ENCODE measurements at regions not wholly inside any gene's neighbourhood (a gene's known extent, or its start where the extent isn't known, plus 50 kb on each side); places are given as distances from the start of the nearest gene placed in this dataset.

DNA sequence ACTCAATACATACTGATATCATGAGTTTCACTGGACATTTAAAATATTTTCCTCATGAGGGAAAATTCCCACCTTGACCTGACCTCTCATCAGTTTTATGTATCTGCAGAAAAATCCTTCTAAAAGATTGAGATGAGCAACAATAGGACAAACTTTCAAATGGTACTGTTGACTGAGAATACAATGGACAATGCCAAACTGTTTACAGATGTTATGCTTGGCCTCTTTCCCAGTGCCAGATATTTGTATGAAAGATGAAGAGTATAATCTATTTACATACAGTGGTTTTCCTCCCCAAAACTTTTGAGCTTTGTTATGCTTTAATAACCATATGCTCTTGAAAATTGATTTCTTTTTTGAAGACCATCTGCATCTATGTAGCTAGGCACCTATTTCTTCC lies 245.1 kb upstream of the RSPO3 start (continued):
- TF ChIP-seq TCF3 (IDR thresholded peaks at IDR 0.05; ENCODE audit: borderline replicate concordance, insufficient read depth, low read depth, low read length) (no peak), BHLHE40 (IDR thresholded peaks at IDR 0.05; ENCODE audit: borderline replicate concordance in 1 of 2, low read depth in 2 of 2, low read length in 1 of 2) (no peak), NFYA (IDR thresholded peaks at IDR 0.05; ENCODE audit: borderline replicate concordance, low read depth, low read length) (no peak)
- TF ChIP-seq, protein P1, sequence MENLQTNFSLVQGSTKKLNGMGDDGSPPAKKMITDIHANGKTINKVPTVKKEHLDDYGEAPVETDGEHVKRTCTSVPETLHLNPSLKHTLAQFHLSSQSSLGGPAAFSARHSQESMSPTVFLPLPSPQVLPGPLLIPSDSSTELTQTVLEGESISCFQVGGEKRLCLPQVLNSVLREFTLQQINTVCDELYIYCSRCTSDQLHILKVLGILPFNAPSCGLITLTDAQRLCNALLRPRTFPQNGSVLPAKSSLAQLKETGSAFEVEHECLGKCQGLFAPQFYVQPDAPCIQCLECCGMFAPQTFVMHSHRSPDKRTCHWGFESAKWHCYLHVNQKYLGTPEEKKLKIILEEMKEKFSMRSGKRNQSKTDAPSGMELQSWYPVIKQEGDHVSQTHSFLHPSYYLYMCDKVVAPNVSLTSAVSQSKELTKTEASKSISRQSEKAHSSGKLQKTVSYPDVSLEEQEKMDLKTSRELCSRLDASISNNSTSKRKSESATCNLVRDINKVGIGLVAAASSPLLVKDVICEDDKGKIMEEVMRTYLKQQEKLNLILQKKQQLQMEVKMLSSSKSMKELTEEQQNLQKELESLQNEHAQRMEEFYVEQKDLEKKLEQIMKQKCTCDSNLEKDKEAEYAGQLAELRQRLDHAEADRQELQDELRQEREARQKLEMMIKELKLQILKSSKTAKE (IDR thresholded peaks at IDR 0.05; ENCODE audit: low read depth, poor library complexity, severe bottlenecking): no peak

DNA sequence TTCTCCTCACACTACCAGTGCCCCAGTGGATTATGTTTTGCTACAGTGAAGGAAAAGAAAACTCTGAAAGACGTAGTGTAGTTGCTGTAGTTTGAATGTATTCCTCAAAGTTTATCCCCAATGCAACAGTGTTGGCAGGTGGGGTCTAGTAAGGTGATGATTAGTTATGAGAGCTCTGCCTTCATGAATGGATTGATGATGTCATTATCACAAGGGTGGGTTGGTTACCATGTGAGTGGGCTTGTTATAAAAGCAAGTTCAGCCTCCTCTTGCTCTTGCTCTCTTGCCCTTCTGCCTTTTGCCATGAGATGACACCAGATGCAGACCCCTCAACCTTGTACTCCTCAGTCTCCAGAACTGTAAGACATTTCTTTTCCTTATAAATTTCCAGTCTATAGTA lies 244.7 kb upstream of the RSPO3 start:
- H3K4me2 ChIP-seq (ENCODE audit: control insufficient read depth, insufficient read depth): no peak overlapping the region
- no TSS peak for BruUV-seq (replicated peaks)
- ChIA-PET SMC1A (ENCODE audit: uncharacterized antibody, unreplicated experiment) (no interaction called here), CTCF (interaction anchor here (1.5 kb wide), 1 partner anchor 9 kb away, joined by 5 read pairs; no protein-coding TSS in a partner anchor), RAD21 (ENCODE audit: unreplicated experiment) (no interaction called here), POLR2A (no interaction called here)
- DNase-seq (ENCODE audit: low read depth, low spot score): no peak
- no peak for FAIRE-seq
- no peaks in the 10 kb centered on the region for H4K20me1 ChIP-seq (ENCODE audit: control insufficient read depth, insufficient read depth)
- TF ChIP-seq EZH2 (IDR thresholded peaks at IDR 0.05; ENCODE audit: borderline replicate concordance, control insufficient read depth, low read depth, low read length) (no peak), RFX5 (IDR thresholded peaks at IDR 0.05; ENCODE audit: low read depth, low read length) (no peak), KAT2A (conservative IDR thresholded peaks at IDR 0.05; ENCODE audit: control insufficient read depth, low read depth, low read length) (no peak), TCF3 (IDR thresholded peaks at IDR 0.05; ENCODE audit: borderline replicate concordance, insufficient read depth, low read depth, low read length) (no peak), BRCA1 (IDR thresholded peaks at IDR 0.05; ENCODE audit: low read depth, low read length) (no peak), MYB (IDR thresholded peaks at IDR 0.05; ENCODE audit: borderline replicate concordance, low read depth, low read length) (no peak), BMI1 (IDR thresholded peaks at IDR 0.05; ENCODE audit: borderline replicate concordance) (no peak), WRNIP1 (IDR thresholded peaks at IDR 0.05; ENCODE audit: borderline replicate concordance, low read depth, low read length) (no peak), ETV6 (conservative IDR thresholded peaks at IDR 0.05 in 1 of 2, IDR thresholded peaks at IDR 0.05 in 1 of 2; ENCODE audit: borderline replicate concordance in 1 of 2, low read depth in 1 of 2) (no peak)
- TF ChIP-seq, protein P2, sequence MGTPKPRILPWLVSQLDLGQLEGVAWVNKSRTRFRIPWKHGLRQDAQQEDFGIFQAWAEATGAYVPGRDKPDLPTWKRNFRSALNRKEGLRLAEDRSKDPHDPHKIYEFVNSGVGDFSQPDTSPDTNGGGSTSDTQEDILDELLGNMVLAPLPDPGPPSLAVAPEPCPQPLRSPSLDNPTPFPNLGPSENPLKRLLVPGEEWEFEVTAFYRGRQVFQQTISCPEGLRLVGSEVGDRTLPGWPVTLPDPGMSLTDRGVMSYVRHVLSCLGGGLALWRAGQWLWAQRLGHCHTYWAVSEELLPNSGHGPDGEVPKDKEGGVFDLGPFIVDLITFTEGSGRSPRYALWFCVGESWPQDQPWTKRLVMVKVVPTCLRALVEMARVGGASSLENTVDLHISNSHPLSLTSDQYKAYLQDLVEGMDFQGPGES (IDR thresholded peaks at IDR 0.05): no peak
- TF ChIP-seq, protein P3, sequence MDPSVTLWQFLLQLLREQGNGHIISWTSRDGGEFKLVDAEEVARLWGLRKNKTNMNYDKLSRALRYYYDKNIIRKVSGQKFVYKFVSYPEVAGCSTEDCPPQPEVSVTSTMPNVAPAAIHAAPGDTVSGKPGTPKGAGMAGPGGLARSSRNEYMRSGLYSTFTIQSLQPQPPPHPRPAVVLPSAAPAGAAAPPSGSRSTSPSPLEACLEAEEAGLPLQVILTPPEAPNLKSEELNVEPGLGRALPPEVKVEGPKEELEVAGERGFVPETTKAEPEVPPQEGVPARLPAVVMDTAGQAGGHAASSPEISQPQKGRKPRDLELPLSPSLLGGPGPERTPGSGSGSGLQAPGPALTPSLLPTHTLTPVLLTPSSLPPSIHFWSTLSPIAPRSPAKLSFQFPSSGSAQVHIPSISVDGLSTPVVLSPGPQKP (IDR thresholded peaks at IDR 0.05; ENCODE audit: low read depth, low read length): no peak
- TF ChIP-seq, protein P4, sequence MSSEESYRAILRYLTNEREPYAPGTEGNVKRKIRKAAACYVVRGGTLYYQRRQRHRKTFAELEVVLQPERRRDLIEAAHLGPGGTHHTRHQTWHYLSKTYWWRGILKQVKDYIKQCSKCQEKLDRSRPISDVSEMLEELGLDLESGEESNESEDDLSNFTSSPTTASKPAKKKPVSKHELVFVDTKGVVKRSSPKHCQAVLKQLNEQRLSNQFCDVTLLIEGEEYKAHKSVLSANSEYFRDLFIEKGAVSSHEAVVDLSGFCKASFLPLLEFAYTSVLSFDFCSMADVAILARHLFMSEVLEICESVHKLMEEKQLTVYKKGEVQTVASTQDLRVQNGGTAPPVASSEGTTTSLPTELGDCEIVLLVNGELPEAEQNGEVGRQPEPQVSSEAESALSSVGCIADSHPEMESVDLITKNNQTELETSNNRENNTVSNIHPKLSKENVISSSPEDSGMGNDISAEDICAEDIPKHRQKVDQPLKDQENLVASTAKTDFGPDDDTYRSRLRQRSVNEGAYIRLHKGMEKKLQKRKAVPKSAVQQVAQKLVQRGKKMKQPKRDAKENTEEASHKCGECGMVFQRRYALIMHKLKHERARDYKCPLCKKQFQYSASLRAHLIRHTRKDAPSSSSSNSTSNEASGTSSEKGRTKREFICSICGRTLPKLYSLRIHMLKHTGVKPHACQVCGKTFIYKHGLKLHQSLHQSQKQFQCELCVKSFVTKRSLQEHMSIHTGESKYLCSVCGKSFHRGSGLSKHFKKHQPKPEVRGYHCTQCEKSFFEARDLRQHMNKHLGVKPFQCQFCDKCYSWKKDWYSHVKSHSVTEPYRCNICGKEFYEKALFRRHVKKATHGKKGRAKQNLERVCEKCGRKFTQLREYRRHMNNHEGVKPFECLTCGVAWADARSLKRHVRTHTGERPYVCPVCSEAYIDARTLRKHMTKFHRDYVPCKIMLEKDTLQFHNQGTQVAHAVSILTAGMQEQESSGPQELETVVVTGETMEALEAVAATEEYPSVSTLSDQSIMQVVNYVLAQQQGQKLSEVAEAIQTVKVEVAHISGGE (CRISPR knock-in tag; IDR thresholded peaks at IDR 0.05): no peak
- ATAC-seq: no peak
- H3K9me3 ChIP-seq (replicated peaks; ENCODE audit: control insufficient read depth, insufficient read depth, low read length): no peaks in the 10 kb centered on the region
- WGBS (ENCODE audit: insufficient coverage, insufficient replicate concordance, low lambda C conversion rate, missing lambda C conversion rate): 0% methylated on average over 1 of the region's 1 CpG
- H3K27ac ChIP-seq (ENCODE audit: control insufficient read depth, insufficient read depth): no peak overlapping the region
- H3K79me2 ChIP-seq (ENCODE audit: control insufficient read depth, insufficient read depth, low read length): no peaks in the 10 kb centered on the region
- in situ Hi-C loops (cut with MboI) (no loop called here), intact Hi-C loops (cut with micrococcal nuclease; ENCODE audit: unreplicated experiment) (no loop called here)
- no peaks in the 10 kb centered on the region for H3K4me1 ChIP-seq (ENCODE audit: control insufficient read depth, insufficient read depth, low read length)
- no peak overlapping the region for H2AFZ ChIP-seq (ENCODE audit: control insufficient read depth, low read depth, low read length)
- no peaks in the 10 kb centered on the region for H3K36me3 ChIP-seq (ENCODE audit: control insufficient read depth in 2 of 2, insufficient read depth in 2 of 2, low read length in 1 of 2)
- H3K4me3 ChIP-seq: no peak overlapping the region
- no peak overlapping the region for H3K9ac ChIP-seq (ENCODE audit: control insufficient read depth, insufficient read depth, low read length)
- no peaks in the 10 kb centered on the region for H3K27me3 ChIP-seq (replicated peaks in 1 of 2; ENCODE audit: control insufficient read depth in 2 of 2, insufficient read depth in 2 of 2, low read length in 1 of 2)

Data from GM12878 (cell line).